A549 (cell line): ENCODE measurements at regions not wholly inside any gene's neighbourhood (a gene's known extent, or its start where the extent isn't known, plus 50 kb on each side); places are given as distances from the start of the nearest gene placed in this dataset.

Source experiments
- ATAC-seq, 2 experiments: fragments of 200-7000 bp in 1 of 2; fragments of >200 bp in 1 of 2; cut with Nextera tagmentation in 1 of 2; cut with Tn5 transposase in 1 of 2; 3 replicates each; pipeline versions ENCODE4 v1.8.0 to v1.9.1; 2018 to 2020; ENCODE audit warnings: mild to moderate bottlenecking in 1 of 2, moderate library complexity in 1 of 2
- CTCF ChIA-PET: fragments of 300-600 bp; sonication (Branson Sonifier 250); formaldehyde crosslinking; extraction: SDS; loops from one replicate; lab custom pipeline; 2021; ENCODE audit warnings: antibody characterized with exemption, inconsistent platforms; lab: Yijun Ruan, JAX
- POLR2A ChIA-PET: fragments of 350-600 bp; formaldehyde crosslinking; extraction: SDS; loops from one replicate; lab custom pipeline; 2021; ENCODE audit warnings: antibody characterized with exemption, inconsistent platforms; lab: Yijun Ruan, JAX
- DNase-seq, 2 experiments: peaks; one replicate each; pipeline versions ENCODE4 v3.0.0 to v3.0.0-alpha.2; 2011 to 2016; ENCODE audit warnings: low read depth in 1 of 2, low spot score in 1 of 2
- FAIRE-seq: peaks from 2 replicates; lab custom pipeline; 2011; peaks lifted over from hg19 to GRCh38; lab: Jason Lieb, UNC
- H3K27ac ChIP-seq, 2 experiments: fragments of >200 bp; sonication (Bioruptor Twin); formaldehyde crosslinking; 3 replicates each; pipeline ENCODE4 v1.5.1; 2016 to 2017
- H3K4me1 ChIP-seq: fragments of >200 bp; sonication (Bioruptor Twin); formaldehyde crosslinking; 3 replicates; pipeline ENCODE4 v1.6.1; 2016
- H3K4me2 ChIP-seq: fragments of >200 bp; sonication (Bioruptor Twin); formaldehyde crosslinking; 3 replicates; pipeline ENCODE4 v1.6.1; 2016
- H3K4me3 ChIP-seq: fragments of >200 bp; sonication (Bioruptor Twin); formaldehyde crosslinking; 3 replicates; pipeline ENCODE4 v1.5.1; 2016
- H3K9me3 ChIP-seq: fragments of >200 bp; sonication (Bioruptor Twin); formaldehyde crosslinking; 3 replicates; pipeline ENCODE4 v1.6.1; 2016
- ATOH8 ChIP-seq: fragments of 250-450 bp; sonication (Bioruptor Pico); IDR thresholded peaks from 2 replicates; pipeline ENCODE4 v1.5.0; 2020; ENCODE audit warnings: low read depth, mild to moderate bottlenecking, moderate library complexity
- BHLHE40 ChIP-seq: IDR thresholded peaks from 2 replicates; pipeline ENCODE4 v1.6.1; 2012; ENCODE audit warnings: low read depth, low read length, inconsistent platforms
- CBX2 ChIP-seq: fragments of 200-600 bp; sonication (generic); IDR thresholded peaks from 2 replicates; pipeline ENCODE4 v1.6.1; 2016; ENCODE audit warnings: low read depth, mild to moderate bottlenecking, borderline replicate concordance
- CHD2 ChIP-seq: fragments of 150-350 bp; IDR thresholded peaks from 2 replicates; pipeline ENCODE4 v1.6.1; 2014; ENCODE audit warnings: low read length; ENCODE audit not compliant: partially characterized antibody
- EHF ChIP-seq: fragments of 250-450 bp; sonication (Bioruptor Pico); IDR thresholded peaks from 2 replicates; pipeline ENCODE4 v1.5.0; 2020; ENCODE audit warnings: mild to moderate bottlenecking
- FOSB ChIP-seq: fragments of 250-450 bp; sonication (Bioruptor Pico); IDR thresholded peaks from 2 replicates; pipeline ENCODE4 v1.5.0; 2020; ENCODE audit warnings: mild to moderate bottlenecking, moderate library complexity
- FOXS1 ChIP-seq: fragments of 250-450 bp; sonication (Bioruptor Pico); IDR thresholded peaks from 2 replicates; pipeline ENCODE4 v1.5.0; 2020; ENCODE audit warnings: mild to moderate bottlenecking, moderate library complexity
- HEYL ChIP-seq: fragments of 250-450 bp; sonication (Bioruptor Pico); IDR thresholded peaks from 2 replicates; pipeline ENCODE4 v1.8.0; 2021; ENCODE audit warnings: mild to moderate bottlenecking, moderate library complexity
- HOXA7 ChIP-seq: fragments of 250-450 bp; sonication (Bioruptor Pico); IDR thresholded peaks from 2 replicates; pipeline ENCODE4 v1.5.0; 2020; ENCODE audit warnings: mild to moderate bottlenecking, moderate library complexity
- HOXB5 ChIP-seq: fragments of 250-450 bp; sonication (Bioruptor Pico); IDR thresholded peaks from 2 replicates; pipeline ENCODE4 v1.5.0; 2020; ENCODE audit warnings: mild to moderate bottlenecking, moderate library complexity
- JUN ChIP-seq, 2 experiments: fragments of >200 bp; sonication (Bioruptor Twin); formaldehyde crosslinking; IDR thresholded peaks; 2 replicates in 1 of 2; 3 replicates in 1 of 2; pipeline ENCODE4 v1.6.1; 2016 to 2017
- KDM1A ChIP-seq: fragments of 200-600 bp; sonication (generic); IDR thresholded peaks from 2 replicates; pipeline ENCODE4 v1.6.1; 2016; ENCODE audit warnings: low read depth, mild to moderate bottlenecking
- KDM5A ChIP-seq: fragments of 200-600 bp; sonication (generic); IDR thresholded peaks from 2 replicates; pipeline ENCODE4 v1.6.1; 2016; ENCODE audit warnings: antibody characterized with exemption, mild to moderate bottlenecking
- MAZ ChIP-seq: fragments of 150-350 bp; IDR thresholded peaks from 2 replicates; pipeline ENCODE4 v1.6.1; 2014; ENCODE audit warnings: antibody characterized with exemption, low read depth, low read length, borderline replicate concordance
- MYC ChIP-seq: IDR thresholded peaks from 2 replicates; pipeline ENCODE4 v1.6.1; 2012; ENCODE audit warnings: mild to moderate bottlenecking, inconsistent platforms, low read length, improper control_type of control experiment, borderline replicate concordance
- NR3C1 ChIP-seq: fragments of >200 bp; sonication (Bioruptor Twin); formaldehyde crosslinking; IDR thresholded peaks from 3 replicates; pipeline ENCODE4 v1.6.1; 2017
- PBX3 ChIP-seq: IDR thresholded peaks from 2 replicates; pipeline ENCODE4 v1.6.1; 2012
- PHF8 ChIP-seq: fragments of 200-600 bp; sonication (generic); IDR thresholded peaks from 2 replicates; pipeline ENCODE4 v1.6.1; 2016; ENCODE audit warnings: low read depth, mild to moderate bottlenecking, antibody characterized with exemption, moderate library complexity, borderline replicate concordance
- RAD21 ChIP-seq, 2 experiments: fragments of >200 bp in 1 of 2; sonication (Bioruptor Twin) in 1 of 2; formaldehyde crosslinking in 1 of 2; IDR thresholded peaks in 1 of 2; conservative IDR thresholded peaks in 1 of 2; 2 replicates in 1 of 2; 3 replicates in 1 of 2; pipeline ENCODE4 v1.6.1; 2012 to 2018; ENCODE audit warnings: inconsistent platforms in 1 of 2
- RARB ChIP-seq: fragments of 250-450 bp; sonication (Bioruptor Pico); IDR thresholded peaks from 2 replicates; pipeline ENCODE4 v1.8.0; 2021; ENCODE audit warnings: mild to moderate bottlenecking, moderate library complexity
- RFX5 ChIP-seq: fragments of 450-650 bp; IDR thresholded peaks from 2 replicates; pipeline ENCODE4 v1.7.1; 2014; ENCODE audit warnings: antibody characterized with exemption, mild to moderate bottlenecking, moderate library complexity
- RNF2 ChIP-seq: fragments of 200-600 bp; sonication (generic); IDR thresholded peaks from 2 replicates; pipeline ENCODE4 v1.6.1; 2016; ENCODE audit warnings: low read depth, mild to moderate bottlenecking, antibody characterized with exemption, moderate library complexity, borderline replicate concordance
- SMC3 ChIP-seq: fragments of >200 bp; sonication (Bioruptor Twin); formaldehyde crosslinking; IDR thresholded peaks from 3 replicates; pipeline ENCODE4 v1.6.1; 2018; ENCODE audit warnings: inconsistent platforms
- SREBF2 ChIP-seq: fragments of 450-650 bp; IDR thresholded peaks from 2 replicates; pipeline ENCODE4 v1.6.1; 2014; ENCODE audit warnings: mild to moderate bottlenecking, moderate library complexity
- TP53 ChIP-seq: fragments of 250-450 bp; sonication (Bioruptor Pico); IDR thresholded peaks from 2 replicates; pipeline ENCODE4 v1.5.0; 2021; ENCODE audit warnings: mild to moderate bottlenecking, moderate library complexity
- ZFP36 ChIP-seq: fragments of 450-650 bp; IDR thresholded peaks from 2 replicates; pipeline ENCODE4 v1.6.1; 2014; ENCODE audit warnings: borderline replicate concordance; ENCODE audit not compliant: partially characterized antibody
- ZNF302 ChIP-seq: fragments of 250-450 bp; sonication (Bioruptor Pico); IDR thresholded peaks from 2 replicates; pipeline ENCODE4 v1.9.0; 2021; ENCODE audit warnings: inconsistent platforms, mild to moderate bottlenecking, moderate library complexity
- WGBS: methylation state at CpG from one replicate; pipeline ENCODE4 v1.1.6; 2017; ENCODE audit errors: missing lambda C conversion rate; 5-methylcytosine and 5-hydroxymethylcytosine counted together

- Histone ChIP-seq H3K27ac (no peak overlapping the region), H3K4me1 (no peaks in the 10 kb centered on the region), H3K4me3 (no peak overlapping the region), H3K4me2 (no peak overlapping the region)
- DNase-seq (no peak), ATAC-seq (no peak)
- CTCF ChIA-PET = interaction anchor here (0.9 kb wide), 1 partner anchor 600 kb away, joined by 3 read pairs; no protein-coding TSS in a partner anchor
- TF ChIP-seq PBX3 = no peak
- TF ChIP-seq TP53 (CRISPR knock-in tag) = no peak
- TF ChIP-seq FOXS1 (CRISPR knock-in tag) = no peak
- TF ChIP-seq RARB (CRISPR knock-in tag) = no peak
- no peak for TF ChIP-seq ZFP36
- no peak for TF ChIP-seq ZNF302
- TF ChIP-seq HOXB5 = no peak
- no peak for TF ChIP-seq MYC
- TF ChIP-seq NR3C1 = no peak
- no peak for TF ChIP-seq SREBF2
- TF ChIP-seq KDM5A = no peak
- TF ChIP-seq ATOH8 (CRISPR knock-in tag) = no peak
- TF ChIP-seq MAZ = no peak
- TF ChIP-seq HOXA7 (CRISPR knock-in tag) = no peak
- TF ChIP-seq, all 56 proteins: peak for 0
- no peak for FAIRE-seq
- no peaks in the 10 kb centered on the region for H3K9me3 ChIP-seq
- POLR2A ChIA-PET = no interaction called here
- 44% methylated on average over 2 of the region's 4 CpGs for WGBS
Observed at GRCh38 chr4:114383067-114383466, 215.5 kb upstream of the UGT8 start.

DNA sequence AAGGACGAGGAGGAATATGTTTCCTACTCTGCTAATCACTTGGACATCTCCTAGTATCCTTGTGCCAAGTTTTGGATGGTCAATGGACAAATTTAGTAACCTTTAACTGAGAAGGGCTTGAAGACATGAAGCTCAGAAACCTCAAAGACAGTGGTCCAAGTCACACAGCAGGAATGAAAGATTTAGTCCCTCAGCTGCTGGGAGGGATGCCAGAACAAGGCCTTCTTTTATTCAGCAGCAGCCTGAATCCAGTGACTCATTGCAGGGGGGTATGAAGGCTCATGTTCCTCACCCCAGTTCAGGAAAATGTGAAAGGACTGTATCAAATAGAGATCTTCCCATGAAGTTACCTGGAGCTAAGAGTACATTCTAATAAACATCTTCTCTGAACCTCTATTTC lies 214.9 kb upstream of the UGT8 start:
- Histone ChIP-seq H3K4me2 (no peak overlapping the region), H3K4me3 (no peak overlapping the region), H3K27ac (no peak overlapping the region), H3K4me1 (no peaks in the 10 kb centered on the region), H3K9me3 (no peaks in the 10 kb centered on the region)
- ChIA-PET POLR2A (no interaction called here), CTCF (interaction anchor here (0.9 to 2.1 kb wide), 2 partner anchors 601 to 989 kb away, joined by 3 to 10 read pairs; no protein-coding TSS in a partner anchor)
- no peak for ATAC-seq
- DNase-seq = no peak
- 20% methylated on average over 1 of the region's 1 CpG for WGBS
- TF ChIP-seq CBX2 (no peak), RAD21 (conservative IDR thresholded peaks at IDR 0.05 in 1 of 2, IDR thresholded peaks at IDR 0.05 in 1 of 2) (no peak), FOSB (CRISPR knock-in tag) (no peak), BHLHE40 (no peak), RFX5 (no peak), RARB (CRISPR knock-in tag) (no peak), PHF8 (no peak), SREBF2 (no peak), FOXS1 (CRISPR knock-in tag) (no peak), JUN (IDR thresholded peaks at IDR 0.05) (no peak), CHD2 (no peak), ZFP36 (no peak), PBX3 (no peak), SMC3 (no peak), EHF (CRISPR knock-in tag) (no peak), RNF2 (no peak), HEYL (CRISPR knock-in tag) (no peak), KDM1A (no peak)
- FAIRE-seq = no peak
